GM12865 (cell line): ENCODE measurements at regions not wholly inside any gene's neighbourhood (a gene's known extent, or its start where the extent isn't known, plus 50 kb on each side); places are given as distances from the start of the nearest gene placed in this dataset.
"Not testable (repeated sequence)": the region's sequence is repeated elsewhere in the genome, so short reads cannot be mapped to it uniquely, and the experiment has no call there.

Experiments
- DNase-seq: peaks from one replicate; pipeline ENCODE4 v3.0.0; 2010; ENCODE audit warnings: low read depth
- H3K4me3 ChIP-seq: 2 replicates; pipeline ENCODE4 v1.5.1; 2011; ENCODE audit warnings: mild to moderate bottlenecking, low read depth, low read length, control low read depth
- TF ChIP-seq, protein P1 (sequence below): IDR thresholded peaks from 2 replicates; pipeline ENCODE4 v1.5.1; 2011; ENCODE audit warnings: low read length, control low read depth, low read depth, inconsistent platforms; ENCODE audit not compliant: insufficient read depth; ENCODE audit errors: missing control alignments

DNA sequence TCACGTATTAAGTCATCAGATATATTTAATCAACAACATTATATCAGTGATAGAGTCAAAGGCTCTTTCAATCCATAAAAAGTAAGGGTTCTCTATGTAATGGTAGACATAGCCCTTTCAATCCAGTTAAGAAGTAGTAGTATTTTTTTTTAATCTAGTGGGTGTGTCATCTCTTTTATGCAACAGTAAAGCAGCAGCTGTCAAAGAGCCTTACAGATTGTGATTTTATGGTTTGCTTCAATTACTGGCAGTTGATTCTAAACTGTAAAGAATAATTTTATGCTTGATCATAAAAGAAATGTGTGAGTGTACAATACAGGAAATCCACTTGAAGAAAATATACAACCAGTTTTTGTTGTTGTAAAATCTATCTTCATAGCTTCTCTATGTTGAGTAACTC lies 902.6 kb upstream of the MBL2 start:
- no peak for DNase-seq
- TF ChIP-seq, protein P1, sequence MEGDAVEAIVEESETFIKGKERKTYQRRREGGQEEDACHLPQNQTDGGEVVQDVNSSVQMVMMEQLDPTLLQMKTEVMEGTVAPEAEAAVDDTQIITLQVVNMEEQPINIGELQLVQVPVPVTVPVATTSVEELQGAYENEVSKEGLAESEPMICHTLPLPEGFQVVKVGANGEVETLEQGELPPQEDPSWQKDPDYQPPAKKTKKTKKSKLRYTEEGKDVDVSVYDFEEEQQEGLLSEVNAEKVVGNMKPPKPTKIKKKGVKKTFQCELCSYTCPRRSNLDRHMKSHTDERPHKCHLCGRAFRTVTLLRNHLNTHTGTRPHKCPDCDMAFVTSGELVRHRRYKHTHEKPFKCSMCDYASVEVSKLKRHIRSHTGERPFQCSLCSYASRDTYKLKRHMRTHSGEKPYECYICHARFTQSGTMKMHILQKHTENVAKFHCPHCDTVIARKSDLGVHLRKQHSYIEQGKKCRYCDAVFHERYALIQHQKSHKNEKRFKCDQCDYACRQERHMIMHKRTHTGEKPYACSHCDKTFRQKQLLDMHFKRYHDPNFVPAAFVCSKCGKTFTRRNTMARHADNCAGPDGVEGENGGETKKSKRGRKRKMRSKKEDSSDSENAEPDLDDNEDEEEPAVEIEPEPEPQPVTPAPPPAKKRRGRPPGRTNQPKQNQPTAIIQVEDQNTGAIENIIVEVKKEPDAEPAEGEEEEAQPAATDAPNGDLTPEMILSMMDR = no peak
- no peak overlapping the region for H3K4me3 ChIP-seq

DNA sequence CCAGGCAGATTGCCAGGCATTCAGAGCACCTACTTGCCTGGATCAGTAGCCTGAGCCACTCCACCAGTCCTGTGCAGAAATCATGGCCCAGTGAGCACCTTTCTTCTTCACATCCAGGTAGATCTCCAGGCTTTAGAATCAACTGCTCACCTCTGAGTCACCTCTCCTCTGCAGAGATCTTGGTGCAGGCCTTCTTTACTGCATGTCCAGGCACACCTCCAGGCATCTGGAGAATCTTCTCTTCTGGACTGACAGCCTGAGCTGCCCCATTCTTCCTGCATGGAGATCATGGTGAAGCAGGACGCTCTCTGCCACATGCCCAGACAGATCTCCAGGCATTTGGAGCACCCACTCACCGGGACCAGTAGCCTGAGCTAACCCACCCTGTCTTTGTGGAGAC lies 894.5 kb upstream of the MBL2 start:
- TF ChIP-seq, protein P1 = no peak
- DNase-seq = no peak

DNA sequence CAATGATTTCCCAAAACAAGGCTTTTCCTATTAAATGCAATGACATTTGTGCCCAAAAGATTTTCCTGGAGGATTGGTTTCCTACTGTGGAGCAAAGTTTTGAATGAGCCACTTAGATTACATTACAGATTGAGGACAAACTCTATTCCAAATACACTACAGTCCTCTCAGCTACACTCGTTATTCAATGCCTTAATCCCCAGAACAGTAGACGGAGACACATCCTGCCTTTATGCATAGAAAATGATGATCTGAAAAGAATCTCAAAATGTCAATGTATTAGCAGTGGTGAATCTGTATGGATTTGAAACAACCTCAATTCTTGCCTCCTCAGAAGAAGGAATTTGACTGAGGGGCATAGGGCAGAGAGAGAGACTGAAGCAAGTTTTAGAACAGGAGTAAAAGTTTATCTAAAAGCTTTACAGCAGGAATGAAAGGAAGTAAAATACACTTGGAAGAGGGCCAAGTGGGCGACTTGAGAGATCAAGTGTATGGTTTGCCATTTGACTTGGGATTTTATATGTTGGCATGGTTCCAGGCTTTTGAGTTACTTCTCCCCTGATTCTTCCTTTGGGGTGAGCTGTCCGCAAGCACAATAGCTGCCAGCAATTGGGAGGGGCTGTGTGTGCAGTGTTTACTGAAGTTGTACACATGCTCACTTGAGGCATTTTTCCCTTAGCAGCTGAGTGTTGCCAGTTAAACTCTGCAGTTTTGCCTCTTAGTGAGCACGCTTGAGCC lies 891.9 kb upstream of the MBL2 start:
- no peak overlapping the region for H3K4me3 ChIP-seq
- no peak for DNase-seq
- TF ChIP-seq, protein P1 = no peak

More for the DNA sequence above, 894.5 kb upstream of the MBL2 start:
- no peak overlapping the region for H3K4me3 ChIP-seq

DNA sequence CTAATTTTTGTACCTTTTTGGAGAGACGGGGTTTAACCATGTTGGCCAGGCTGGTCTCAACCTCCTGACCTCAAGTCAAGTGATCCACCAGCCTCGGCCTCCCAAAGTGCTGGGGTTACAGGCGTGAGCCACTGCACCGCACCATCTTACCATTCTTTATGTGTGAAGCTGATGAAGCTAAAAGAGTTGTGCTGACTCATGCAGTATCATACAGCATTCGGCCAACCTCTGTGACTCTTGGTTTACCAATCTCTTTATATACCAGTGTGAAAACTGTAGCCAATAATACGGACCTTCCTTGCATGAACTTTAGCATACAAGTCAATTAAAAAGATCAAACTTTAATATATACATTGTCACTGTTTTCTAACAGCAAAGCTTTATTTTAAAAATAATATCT lies 878.2 kb upstream of the MBL2 start:
- DNase-seq = no peak
- no peak overlapping the region for H3K4me3 ChIP-seq
- TF ChIP-seq, protein P1 = no peak

DNA sequence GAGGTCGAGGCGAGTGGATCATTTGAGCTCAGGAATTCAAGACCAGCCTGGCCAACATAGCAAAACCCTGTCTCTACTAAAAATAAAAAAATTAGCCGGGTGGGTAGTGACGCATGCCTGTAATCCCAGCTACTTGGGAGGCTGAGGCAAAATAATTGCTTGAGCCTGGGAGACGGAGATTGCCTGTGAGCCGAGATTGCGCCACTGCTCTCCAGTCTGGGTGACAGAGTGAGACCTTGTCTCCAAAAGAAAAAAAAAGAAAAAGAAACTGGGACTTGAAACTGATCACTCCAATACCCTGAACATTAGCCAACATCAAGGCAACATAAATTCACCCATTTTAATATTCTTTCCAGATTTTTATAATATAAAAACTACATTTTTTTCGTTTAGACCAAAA lies 874.6 kb upstream of the MBL2 start:
- H3K4me3 ChIP-seq, DNase-seq: not testable (repeated sequence)

DNA sequence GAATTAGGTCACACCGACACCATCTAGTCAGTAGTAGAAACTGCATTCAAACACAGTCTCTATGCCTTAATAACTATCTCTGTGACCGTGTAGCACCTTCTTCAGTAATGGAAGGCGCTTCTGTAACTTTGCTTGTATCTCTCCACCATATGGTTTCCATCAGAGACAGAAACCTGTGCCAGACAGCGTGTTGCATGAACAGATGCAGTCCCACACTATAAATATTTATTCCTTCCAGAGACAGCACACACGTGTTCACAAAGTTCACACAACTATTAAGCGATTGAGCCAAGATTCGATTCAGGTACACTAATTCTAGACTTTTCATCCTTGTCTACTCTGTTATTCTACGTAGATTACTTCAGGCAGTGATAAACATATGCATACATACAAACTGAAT lies 873.9 kb upstream of the MBL2 start:
- TF ChIP-seq, protein P1 = no peak
- DNase-seq = no peak
- H3K4me3 ChIP-seq = no peak overlapping the region

DNA sequence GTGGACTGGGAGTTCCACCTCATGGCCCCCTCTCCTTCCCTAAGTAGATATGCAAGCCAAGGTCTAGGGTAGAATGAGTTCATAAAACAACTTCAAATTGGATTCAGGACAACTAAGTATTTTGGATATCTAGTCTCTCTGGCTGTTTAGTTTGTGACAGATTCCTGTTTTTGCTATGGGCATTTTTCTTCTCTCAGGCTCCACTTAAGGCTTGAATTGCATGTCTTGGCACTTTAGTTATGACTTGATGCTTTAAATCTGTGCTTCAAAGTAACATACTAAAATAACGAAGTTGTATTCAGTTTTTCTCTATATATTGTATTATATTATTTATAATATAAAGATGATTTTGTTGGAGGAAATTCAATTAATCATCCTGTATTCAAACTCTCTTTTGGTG lies 873.4 kb upstream of the MBL2 start:
- TF ChIP-seq, protein P1 = no peak
- DNase-seq = no peak
- no peak overlapping the region for H3K4me3 ChIP-seq
